Epithelial cell of proximal tubule (primary cell): ENCODE measurements at regions not wholly inside any gene's neighbourhood (a gene's known extent, or its start where the extent isn't known, plus 50 kb on each side); places are given as distances from the start of the nearest gene placed in this dataset.

Experiments
- DNase-seq: peaks from one replicate; pipeline ENCODE4 v3.0.0-alpha.2; 2011; ENCODE audit warnings: low read depth
- H3K4me3 ChIP-seq: 2 replicates; pipeline ENCODE4 v1.5.1; 2011; ENCODE audit warnings: low read depth, mild to moderate bottlenecking, low read length
- CTCF ChIP-seq: conservative IDR thresholded peaks from 2 replicates; pipeline ENCODE4 v1.5.1; 2012; ENCODE audit warnings: low read depth, mild to moderate bottlenecking, low read length

GRCh38 chr9:108530141-108530540 is 325.6 kb downstream of the ACTL7B start:
- no peak for TF ChIP-seq CTCF
- no peak for DNase-seq
- no peak overlapping the region for H3K4me3 ChIP-seq

DNA sequence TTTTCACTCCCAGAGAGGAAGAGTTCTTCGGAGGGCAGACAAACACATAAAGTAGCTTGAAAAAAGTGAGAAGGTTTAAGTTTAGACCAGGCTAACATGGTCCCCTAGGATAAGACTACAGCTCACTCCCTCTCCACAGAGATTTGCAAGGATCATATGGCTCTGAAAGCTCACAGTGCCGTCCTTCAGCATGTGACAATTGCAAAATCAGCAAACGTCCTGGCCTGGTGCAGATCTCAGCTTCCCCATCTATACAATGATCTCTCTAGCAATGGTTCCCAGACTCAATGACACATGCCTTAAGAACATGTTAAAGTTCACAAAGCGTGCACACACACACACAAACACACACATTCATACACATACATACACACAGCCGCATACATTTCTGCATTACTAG is 327.6 kb downstream of the ACTL7B start:
- DNase-seq = no peak
- no peak overlapping the region for H3K4me3 ChIP-seq
- TF ChIP-seq CTCF = no peak

DNA sequence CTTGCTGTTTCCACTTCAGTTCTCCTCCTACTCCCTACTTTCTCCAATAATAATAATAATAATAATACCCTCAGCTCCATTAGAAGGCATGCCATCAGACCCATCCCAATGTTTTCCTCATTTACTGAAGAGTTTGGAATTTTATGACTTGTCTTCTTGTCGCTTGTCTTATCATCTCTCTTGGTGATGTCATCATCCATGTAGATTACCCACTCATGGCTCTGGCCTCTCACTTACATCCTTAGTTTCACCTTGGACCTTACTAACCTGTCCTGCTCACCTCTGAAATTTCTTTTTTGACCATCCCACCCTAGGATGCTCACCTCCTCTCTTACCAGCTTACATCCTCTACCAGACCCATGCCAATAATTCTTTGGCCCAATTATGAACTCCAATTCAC is 329.3 kb downstream of the ACTL7B start:
- H3K4me3 ChIP-seq = no peak overlapping the region
- TF ChIP-seq CTCF = no peak
- no peak for DNase-seq

DNA sequence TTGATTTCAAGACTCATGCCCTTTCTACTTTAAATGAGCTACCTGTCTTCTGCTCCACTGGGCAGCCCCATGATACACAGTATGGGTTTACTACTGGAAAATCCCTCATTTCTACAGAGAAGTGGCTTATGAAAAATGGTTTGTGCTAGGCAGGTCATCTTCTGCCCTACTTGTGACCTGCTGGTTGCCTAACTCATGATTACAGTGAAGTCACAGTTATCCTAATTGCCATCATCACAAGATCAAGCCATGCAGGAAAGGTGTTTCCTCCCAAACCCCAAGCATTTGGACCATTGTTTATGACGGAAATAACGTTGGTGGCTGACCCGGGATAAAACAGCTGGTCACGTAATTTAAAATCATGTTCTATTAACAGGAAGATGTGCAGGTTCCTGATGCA is 330.6 kb downstream of the ACTL7B start:
- no peak for TF ChIP-seq CTCF
- no peak overlapping the region for H3K4me3 ChIP-seq
- no peak for DNase-seq

DNA sequence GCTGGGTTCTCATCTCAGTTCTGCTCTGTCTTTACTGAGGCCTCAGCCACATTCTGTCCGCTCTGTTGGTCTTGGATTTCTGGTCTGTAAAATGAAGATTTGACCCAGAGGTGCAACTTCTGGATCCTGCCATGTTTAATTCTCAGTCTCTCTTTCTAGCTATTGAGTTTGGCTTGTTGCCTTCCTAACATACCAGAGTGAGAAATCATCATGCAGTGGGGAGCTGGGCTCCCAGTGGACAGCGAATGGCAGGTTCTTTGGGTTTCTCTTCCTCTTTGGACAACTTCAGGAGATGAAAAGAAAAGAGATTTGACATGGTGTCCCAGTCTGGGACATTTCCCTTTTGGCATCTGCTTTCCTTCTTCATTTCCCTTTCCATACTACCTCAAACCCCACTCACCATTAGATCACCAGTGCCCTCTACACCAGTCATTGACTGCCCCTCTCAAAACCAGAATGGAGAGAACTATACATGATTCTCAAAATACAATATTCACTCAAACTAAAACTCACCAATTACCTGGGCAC is 334.7 kb downstream of the ACTL7B start:
- no peak for DNase-seq
- no peak for TF ChIP-seq CTCF
- H3K4me3 ChIP-seq = no peak overlapping the region

DNA sequence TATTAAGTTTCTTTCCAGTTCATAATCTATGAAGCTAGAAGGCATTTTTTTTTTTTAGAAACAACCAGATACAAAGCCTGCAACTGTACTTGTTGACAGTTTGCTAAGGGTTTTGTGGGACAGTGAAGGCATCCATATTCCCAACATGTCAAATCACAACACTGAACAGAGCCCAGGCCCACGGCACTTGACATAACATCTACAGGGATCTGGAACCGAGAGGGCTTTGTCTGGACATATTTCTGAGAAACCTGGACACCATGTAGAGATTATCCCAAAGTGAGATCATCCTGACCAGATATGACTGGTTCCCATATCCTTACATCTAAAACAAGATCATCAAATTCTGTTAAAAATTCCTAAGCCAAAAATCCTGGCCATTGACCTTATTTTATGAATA is 336.3 kb downstream of the ACTL7B start:
- no peak for TF ChIP-seq CTCF
- DNase-seq = no peak
- H3K4me3 ChIP-seq = no peak overlapping the region

- H3K4me3 ChIP-seq = no peak overlapping the region
- no peak for DNase-seq
- TF ChIP-seq CTCF = no peak
These were observed 338.0 kb downstream of the ACTL7B start for GRCh38 chr9:108517651-108518365.
